DOHH2 (cell line): ENCODE measurements at regions not wholly inside any gene's neighbourhood (a gene's known extent, or its start where the extent isn't known, plus 50 kb on each side); places are given as distances from the start of the nearest gene placed in this dataset.

Source experiments
- H3F3A ChIP-seq: fragments of 200-600 bp; sonication (generic), shearing (Covaris generic); 2 replicates; pipeline ENCODE4 v1.6.0; 2016; ENCODE audit warnings: antibody characterized with exemption, mild to moderate bottlenecking; ENCODE audit not compliant: control insufficient read depth, insufficient read depth
- H3K27ac ChIP-seq: fragments of 200-600 bp; sonication (generic); 2 replicates; pipeline ENCODE4 v1.5.1; 2014; ENCODE audit warnings: low read depth, mild to moderate bottlenecking, low read length, moderate library complexity
- H3K27me3 ChIP-seq: fragments of 200-600 bp; sonication (generic); 2 replicates; pipeline ENCODE4 v1.6.1; 2014; ENCODE audit warnings: mild to moderate bottlenecking, low read length, mixed read lengths; ENCODE audit not compliant: control insufficient read depth
- H3K36me3 ChIP-seq: fragments of 200-600 bp; sonication (generic); 2 replicates; pipeline ENCODE4 v1.6.1; 2014; ENCODE audit warnings: mild to moderate bottlenecking, low read length, moderate library complexity, mixed read lengths; ENCODE audit not compliant: control insufficient read depth
- H3K4me1 ChIP-seq: fragments of 200-600 bp; sonication (generic); 2 replicates; pipeline ENCODE4 v1.6.1; 2014; ENCODE audit warnings: mild to moderate bottlenecking, low read length, mixed read lengths; ENCODE audit not compliant: control insufficient read depth
- H3K4me2 ChIP-seq: fragments of 200-600 bp; sonication (generic); 2 replicates; pipeline ENCODE4 v1.6.0; 2014; ENCODE audit warnings: mild to moderate bottlenecking, low read length, moderate library complexity
- H3K4me3 ChIP-seq: fragments of 200-600 bp; sonication (generic); 2 replicates; pipeline ENCODE4 v1.5.1; 2014; ENCODE audit warnings: mild to moderate bottlenecking, low read length, mixed read lengths
- H3K79me2 ChIP-seq: fragments of 200-600 bp; sonication (generic); 2 replicates; pipeline ENCODE4 v1.6.1; 2014; ENCODE audit warnings: mild to moderate bottlenecking, low read length, mixed read lengths; ENCODE audit not compliant: control insufficient read depth
- H3K9me2 ChIP-seq: fragments of 200-600 bp; sonication (generic); replicated peaks from 2 replicates; pipeline ENCODE4 v1.6.1; 2014; ENCODE audit warnings: mild to moderate bottlenecking, low read length, mixed read lengths; ENCODE audit not compliant: control insufficient read depth
- H3K9me3 ChIP-seq: fragments of 200-600 bp; sonication (generic); 2 replicates; pipeline ENCODE4 v1.6.1; 2014; ENCODE audit warnings: antibody characterized with exemption, low read length, mixed read lengths; ENCODE audit not compliant: control insufficient read depth, insufficient read depth
- H4K20me1 ChIP-seq: fragments of 200-600 bp; sonication (generic); 2 replicates; pipeline ENCODE4 v1.6.0; 2014; ENCODE audit warnings: low read depth, mild to moderate bottlenecking, antibody characterized with exemption, low read length, moderate library complexity; ENCODE audit not compliant: control insufficient read depth, insufficient read depth
- EZH2phosphoT487 ChIP-seq: fragments of 200-600 bp; sonication (generic); IDR thresholded peaks from 2 replicates; pipeline ENCODE4 v1.6.1; 2017; ENCODE audit warnings: borderline replicate concordance, mild to moderate bottlenecking, antibody characterized with exemption, low read length, moderate library complexity, mixed read lengths
- TF ChIP-seq, protein P1 (sequence below): fragments of 200-600 bp; sonication (generic); IDR thresholded peaks from one replicate; pipeline ENCODE4 v1.5.1; 2014; ENCODE audit warnings: antibody characterized with exemption, mild to moderate bottlenecking, low read depth, low read length; ENCODE audit not compliant: poor library complexity, severe bottlenecking

DNA sequence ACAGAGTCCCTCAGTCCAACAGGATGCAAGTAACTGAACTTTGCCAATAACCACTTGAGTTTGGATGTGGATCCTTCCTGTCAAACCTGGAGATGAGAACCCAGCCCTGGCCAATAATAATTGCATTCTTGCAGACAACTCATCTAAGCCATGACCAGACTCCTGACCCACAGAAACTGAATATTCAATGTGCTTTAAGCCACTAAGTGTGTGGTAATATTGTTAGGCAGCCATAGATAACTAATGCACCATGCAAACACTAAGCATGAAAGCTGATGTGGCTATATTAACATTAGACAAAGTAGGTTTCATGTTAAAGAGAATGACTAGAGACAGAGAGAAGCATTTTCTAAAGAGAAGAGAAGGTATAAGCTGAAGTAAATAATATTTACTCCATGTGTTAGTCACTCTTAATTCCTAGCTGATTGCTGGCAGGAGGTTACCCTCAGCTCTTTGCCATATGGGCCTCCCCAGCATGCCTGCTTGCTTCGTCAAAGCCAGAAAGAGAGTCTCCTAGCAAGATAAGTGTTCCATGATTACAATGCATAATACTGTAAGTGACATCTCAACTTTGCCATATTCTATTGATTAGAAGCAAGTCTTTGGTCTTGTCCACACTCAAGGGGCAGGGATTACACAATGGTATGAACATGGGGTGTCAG, 276.4 kb upstream of the PLXNA2 start:
- H3K4me1 ChIP-seq: no peaks in the 10 kb centered on the region
- no peaks in the 10 kb centered on the region for H3K79me2 ChIP-seq
- no peak overlapping the region for H3K27ac ChIP-seq
- no peaks in the 10 kb centered on the region for H4K20me1 ChIP-seq
- H3K9me3 ChIP-seq: no peaks in the 10 kb centered on the region
- H3K36me3 ChIP-seq: no peaks in the 10 kb centered on the region
- H3F3A ChIP-seq: no peaks in the 10 kb centered on the region
- H3K4me2 ChIP-seq: no peak overlapping the region
- no peaks in the 10 kb centered on the region; the same call in 1 of the 2 replicates for H3K9me2 ChIP-seq
- TF ChIP-seq, protein P1, sequence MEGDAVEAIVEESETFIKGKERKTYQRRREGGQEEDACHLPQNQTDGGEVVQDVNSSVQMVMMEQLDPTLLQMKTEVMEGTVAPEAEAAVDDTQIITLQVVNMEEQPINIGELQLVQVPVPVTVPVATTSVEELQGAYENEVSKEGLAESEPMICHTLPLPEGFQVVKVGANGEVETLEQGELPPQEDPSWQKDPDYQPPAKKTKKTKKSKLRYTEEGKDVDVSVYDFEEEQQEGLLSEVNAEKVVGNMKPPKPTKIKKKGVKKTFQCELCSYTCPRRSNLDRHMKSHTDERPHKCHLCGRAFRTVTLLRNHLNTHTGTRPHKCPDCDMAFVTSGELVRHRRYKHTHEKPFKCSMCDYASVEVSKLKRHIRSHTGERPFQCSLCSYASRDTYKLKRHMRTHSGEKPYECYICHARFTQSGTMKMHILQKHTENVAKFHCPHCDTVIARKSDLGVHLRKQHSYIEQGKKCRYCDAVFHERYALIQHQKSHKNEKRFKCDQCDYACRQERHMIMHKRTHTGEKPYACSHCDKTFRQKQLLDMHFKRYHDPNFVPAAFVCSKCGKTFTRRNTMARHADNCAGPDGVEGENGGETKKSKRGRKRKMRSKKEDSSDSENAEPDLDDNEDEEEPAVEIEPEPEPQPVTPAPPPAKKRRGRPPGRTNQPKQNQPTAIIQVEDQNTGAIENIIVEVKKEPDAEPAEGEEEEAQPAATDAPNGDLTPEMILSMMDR: no peak
- no peak for TF ChIP-seq EZH2phosphoT487
- H3K27me3 ChIP-seq: no peaks in the 10 kb centered on the region
- H3K4me3 ChIP-seq: no peak overlapping the region

DNA sequence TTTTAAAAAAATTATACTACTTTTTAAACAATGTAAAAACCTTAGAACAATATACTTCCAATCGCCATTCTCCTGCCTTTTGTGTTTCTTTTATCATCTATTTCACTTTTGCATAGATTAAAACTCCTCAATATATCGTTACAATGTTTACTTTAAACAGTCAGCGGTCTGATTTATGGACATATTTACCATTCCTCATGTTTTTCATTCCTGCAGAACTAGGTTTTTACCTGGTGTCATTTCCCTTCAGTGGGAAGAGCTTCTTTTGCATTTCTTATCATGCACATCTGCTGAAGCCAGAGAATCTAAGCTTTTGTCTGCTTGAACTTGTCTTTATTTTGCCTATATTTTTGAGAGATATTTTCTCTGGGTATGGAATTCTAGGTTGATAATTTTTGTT, 277.4 kb upstream of the PLXNA2 start:
- H3K4me2 ChIP-seq: no peak overlapping the region
- TF ChIP-seq EZH2phosphoT487: no peak
- TF ChIP-seq, protein P1: no peak
- no peaks in the 10 kb centered on the region for H3K27me3 ChIP-seq
- H3F3A ChIP-seq: no peaks in the 10 kb centered on the region
- H4K20me1 ChIP-seq: no peaks in the 10 kb centered on the region
- H3K36me3 ChIP-seq: no peaks in the 10 kb centered on the region
- H3K9me3 ChIP-seq: no peaks in the 10 kb centered on the region
- H3K4me3 ChIP-seq: no peak overlapping the region
- H3K27ac ChIP-seq: no peak overlapping the region
- H3K9me2 ChIP-seq: no peaks in the 10 kb centered on the region; the same call in 1 of the 2 replicates
- H3K79me2 ChIP-seq: no peaks in the 10 kb centered on the region
- H3K4me1 ChIP-seq: no peaks in the 10 kb centered on the region

DNA sequence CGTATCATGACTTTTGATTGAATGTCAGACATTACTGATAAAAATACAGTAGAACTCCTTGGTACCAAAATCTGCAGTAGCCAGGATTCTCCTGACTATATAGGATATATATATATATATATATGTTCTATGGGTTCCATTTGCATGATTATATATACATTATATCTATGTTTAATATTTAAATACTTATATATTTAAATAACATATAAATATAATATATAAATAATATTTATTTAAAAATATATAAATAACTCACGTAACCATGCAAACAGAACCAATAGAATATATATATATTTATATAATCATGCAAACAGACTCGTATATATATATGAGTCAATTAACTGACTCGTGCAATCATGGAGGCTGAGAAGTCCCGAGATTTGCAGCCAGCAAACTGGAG, 278.8 kb upstream of the PLXNA2 start:
- Histone ChIP-seq H3K4me1 (no peaks in the 10 kb centered on the region), H3K27me3 (no peaks in the 10 kb centered on the region), H3F3A (no peaks in the 10 kb centered on the region), H3K79me2 (no peaks in the 10 kb centered on the region), H3K4me3 (no peak overlapping the region), H3K9me3 (no peaks in the 10 kb centered on the region), H4K20me1 (no peaks in the 10 kb centered on the region), H3K36me3 (no peaks in the 10 kb centered on the region), H3K27ac (no peak overlapping the region), H3K4me2 (no peak overlapping the region), H3K9me2 (no peaks in the 10 kb centered on the region; the same call in 1 of the 2 replicates)
- TF ChIP-seq, protein P1: no peak
- TF ChIP-seq EZH2phosphoT487: no peak
